CD4-positive, alpha-beta T cell (primary cell): ENCODE measurements at regions not wholly inside any gene's neighbourhood (a gene's known extent, or its start where the extent isn't known, plus 50 kb on each side); places are given as distances from the start of the nearest gene placed in this dataset.
"Not testable (repeated sequence)": the region's sequence is repeated elsewhere in the genome, so short reads cannot be mapped to it uniquely, and the experiment has no call there.

Source experiments
- ATAC-seq: fragments of 200-7000 bp; cut with Tn5 transposase; one replicate; pipeline ENCODE4 v1.10.0; 2022; ENCODE audit warnings: mild to moderate bottlenecking; ENCODE audit not compliant: poor library complexity
- CTCF ChIA-PET: fragments of 350-600 bp; sonication (Branson Sonifier 250); formaldehyde crosslinking; loops from one replicate; lab custom pipeline; 2021; ENCODE audit warnings: antibody characterized with exemption, inconsistent platforms; lab: Charles Lee
- POLR2A ChIA-PET: fragments of 350-600 bp; sonication (Branson Sonifier 250); formaldehyde crosslinking; loops from one replicate; lab custom pipeline; 2021; ENCODE audit warnings: antibody characterized with exemption, inconsistent platforms; lab: Charles Lee
- DNase-seq, 14 experiments: peaks; one replicate each; pipeline ENCODE4 v3.0.0-alpha.2; 2013 to 2020; ENCODE audit warnings: mixed read lengths in 2 of 14
- H3K27ac ChIP-seq, 2 donors: one replicate each; pipeline versions ENCODE4 v1.5.1 to v1.7.0; 2013; ENCODE audit warnings: low read length in 2 of 2, low read depth in 1 of 2, mild to moderate bottlenecking in 1 of 2
- H3K27me3 ChIP-seq, 2 experiments: 1 replicate in 1 of 2; 2 replicates in 1 of 2; pipeline versions ENCODE4 v1.6.1 to v1.7.0; 2013; ENCODE audit warnings: low read length in 2 of 2, control low read depth in 1 of 2, mild to moderate bottlenecking in 1 of 2, moderate library complexity in 1 of 2; ENCODE audit not compliant: insufficient read depth in 2 of 2, control insufficient read depth in 1 of 2
- H3K36me3 ChIP-seq: one replicate; pipeline ENCODE4 v1.6.1; 2013; ENCODE audit warnings: low read length, control low read depth; ENCODE audit not compliant: insufficient read depth
- H3K4me1 ChIP-seq: one replicate; pipeline ENCODE4 v1.6.1; 2013; ENCODE audit warnings: low read length, control low read depth; ENCODE audit not compliant: insufficient read depth
- H3K4me3 ChIP-seq: one replicate; pipeline ENCODE4 v1.5.1; 2013; ENCODE audit warnings: mild to moderate bottlenecking, low read length, moderate library complexity
- H3K9me3 ChIP-seq, 2 experiments: 1 replicate in 1 of 2; 2 replicates in 1 of 2; pipeline versions ENCODE4 v1.6.1 to v1.7.0; 2013; ENCODE audit warnings: low read length in 2 of 2, mild to moderate bottlenecking in 2 of 2, control low read depth in 1 of 2, moderate library complexity in 1 of 2; ENCODE audit not compliant: control insufficient read depth in 1 of 2, insufficient read depth in 1 of 2
- H3K27ac Mint-ChIP-seq: one replicate; pipeline ENCODE4 v1.8.0; 2020; ENCODE audit warnings: mixed read lengths
- H3K27me3 Mint-ChIP-seq: one replicate; pipeline ENCODE4 v1.8.0; 2021; ENCODE audit warnings: mixed read lengths
- H3K36me3 Mint-ChIP-seq: one replicate; pipeline ENCODE4 v1.8.0; 2021; ENCODE audit warnings: low read depth, mixed read lengths
- H3K4me1 Mint-ChIP-seq: one replicate; pipeline ENCODE4 v1.8.0; 2021; ENCODE audit warnings: low read depth, mixed read lengths
- H3K4me3 Mint-ChIP-seq: one replicate; pipeline ENCODE4 v1.8.0; 2020; ENCODE audit warnings: mild to moderate bottlenecking, mixed read lengths
- H3K9me3 Mint-ChIP-seq: one replicate; pipeline ENCODE4 v1.8.0; 2020; ENCODE audit warnings: mixed read lengths
- CTCF ChIP-seq: fragments of 200-600 bp; IDR thresholded peaks from one replicate; pipeline ENCODE4 v1.8.0; 2022; ENCODE audit warnings: antibody characterized with exemption, mild to moderate bottlenecking
- intact Hi-C, 2 experiments: fragments of 100-400 bp; cut with DNase I in 1 of 2; cut with micrococcal nuclease in 1 of 2; formaldehyde crosslinking; loops; one replicate each; pipeline versions ENCODE4 v1.15.1 to v1.9.0; 2023 to 2025; cut with DNase I, micrococcal nuclease

- Histone ChIP-seq H3K4me1 (no peaks in the 10 kb centered on the region), H3K36me3 (no peaks in the 10 kb centered on the region), H3K9me3 (no peaks in the 10 kb centered on the region), H3K27me3 (no peaks in the 10 kb centered on the region), H3K27ac (no peak overlapping the region), H3K4me3 (no peak overlapping the region)
- CTCF ChIA-PET: no interaction called here
- no peak for TF ChIP-seq CTCF
- POLR2A ChIA-PET: no interaction called here
- intact Hi-C loops: no loop called here
- Mint-ChIP-seq H3K4me1 (no peaks in the 10 kb centered on the region), H3K9me3 (peaks cover 7% of the 10 kb centered on the region), H3K4me3 (no peak overlapping the region), H3K27me3 (no peaks in the 10 kb centered on the region), H3K27ac (no peak overlapping the region), H3K36me3 (no peaks in the 10 kb centered on the region)
- no peak for ATAC-seq
- DNase-seq: no peak
These were observed 304.1 kb upstream of the FGF13 start for GRCh38 chrX:139015627-139016026.

GRCh38 chrX:139008185-139008584 lies 296.7 kb upstream of the FGF13 start:
- Mint-ChIP-seq H3K27me3 (no peaks in the 10 kb centered on the region), H3K4me3 (no peak overlapping the region), H3K27ac (no peak overlapping the region), H3K9me3 (peaks cover 3% of the 10 kb centered on the region), H3K4me1 (no peaks in the 10 kb centered on the region), H3K36me3 (no peaks in the 10 kb centered on the region)
- DNase-seq (no peak), ATAC-seq (no peak)
- H3K9me3 ChIP-seq: peaks cover 0 to 6% of the 10 kb centered on the region in 2 experiments
- H3K27ac ChIP-seq: no peak overlapping the region
- no peaks in the 10 kb centered on the region for H3K27me3 ChIP-seq
- no peak for TF ChIP-seq CTCF
- no peaks in the 10 kb centered on the region for H3K4me1 ChIP-seq
- ChIA-PET POLR2A (no interaction called here), CTCF (interaction anchor here (1.5 kb wide), 1 partner anchor 10 kb away, joined by 4 read pairs; no protein-coding TSS in a partner anchor)
- H3K36me3 ChIP-seq: no peaks in the 10 kb centered on the region
- no peak overlapping the region for H3K4me3 ChIP-seq
- intact Hi-C loops: no loop called here

DNA sequence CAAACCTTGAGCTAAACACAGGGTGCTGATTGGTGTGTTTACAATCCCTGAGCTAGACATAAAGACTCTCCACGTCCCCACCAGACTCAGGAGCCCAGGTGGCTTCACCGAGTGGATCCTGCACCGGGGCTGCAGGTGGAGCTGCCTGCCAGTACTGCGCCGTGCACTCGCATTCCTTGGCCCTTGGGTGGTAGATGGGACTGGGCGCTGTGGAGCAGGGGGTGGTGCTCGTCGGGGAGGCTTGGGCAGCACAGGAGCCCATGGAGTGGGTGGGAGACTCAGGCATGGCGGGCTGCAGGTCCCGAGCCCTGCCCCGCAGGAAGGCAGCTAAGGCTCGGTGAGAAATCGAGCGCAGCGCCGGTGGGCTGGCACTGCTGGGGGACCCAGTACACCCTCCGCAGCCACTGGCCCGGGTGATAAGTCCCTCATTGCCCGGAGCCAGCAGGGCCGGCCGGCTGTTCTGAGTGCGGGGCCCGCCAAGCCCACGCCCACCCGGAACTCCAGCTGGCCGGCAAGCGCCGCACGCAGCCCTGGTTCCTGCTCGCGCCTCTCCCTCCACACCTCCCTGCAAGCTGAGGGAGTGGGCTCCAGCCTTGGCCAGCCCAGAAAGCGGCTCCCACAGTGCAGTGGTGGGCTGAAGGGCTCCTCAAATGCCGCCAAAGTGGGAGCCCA lies 292.5 kb upstream of the FGF13 start:
- DNase-seq, H3K4me3 ChIP-seq, H3K4me3 Mint-ChIP-seq, H3K9me3 Mint-ChIP-seq, intact Hi-C loops, ATAC-seq, H3K4me1 ChIP-seq, H3K9me3 ChIP-seq, POLR2A ChIA-PET, CTCF ChIA-PET, H3K36me3 Mint-ChIP-seq, H3K27ac ChIP-seq, H3K36me3 ChIP-seq, H3K4me1 Mint-ChIP-seq, H3K27me3 ChIP-seq, H3K27me3 Mint-ChIP-seq, H3K27ac Mint-ChIP-seq: not testable (repeated sequence)

GRCh38 chrX:139002319-139002718 lies 290.8 kb upstream of the FGF13 start:
- H3K4me1 Mint-ChIP-seq: no peaks in the 10 kb centered on the region
- no peak overlapping the region for H3K27ac Mint-ChIP-seq
- POLR2A ChIA-PET: no interaction called here
- ATAC-seq (no peak), DNase-seq (no peak)
- H3K4me3 Mint-ChIP-seq: no peak overlapping the region
- H3K27me3 ChIP-seq: no peaks in the 10 kb centered on the region
- no peaks in the 10 kb centered on the region for H3K36me3 ChIP-seq
- intact Hi-C loops: no loop called here
- H3K4me3 ChIP-seq: no peak overlapping the region
- TF ChIP-seq CTCF: no peak
- CTCF ChIA-PET: no interaction called here
- H3K9me3 Mint-ChIP-seq: no peaks in the 10 kb centered on the region
- peaks cover 0 to 6% of the 10 kb centered on the region in 2 experiments for H3K9me3 ChIP-seq
- H3K4me1 ChIP-seq: no peaks in the 10 kb centered on the region
- no peaks in the 10 kb centered on the region for H3K36me3 Mint-ChIP-seq
- no peak overlapping the region for H3K27ac ChIP-seq
- no peaks in the 10 kb centered on the region for H3K27me3 Mint-ChIP-seq
